NCI-H2196 treated with DMSO at 0.1 percent for 48 hours (cell line): ENCODE measurements at regions not wholly inside any gene's neighbourhood (a gene's known extent, or its start where the extent isn't known, plus 50 kb on each side); places are given as distances from the start of the nearest gene placed in this dataset.
"Not testable (repeated sequence)": the region's sequence is repeated elsewhere in the genome, so short reads cannot be mapped to it uniquely, and the experiment has no call there.

ENCODE experiments used
- DNase-seq: peaks from one replicate; lab custom pipeline; 2025; ENCODE audit not compliant: unreplicated experiment; lab: John Stamatoyannopoulos, UW

- DNase-seq, result no peak
Measured at GRCh38 chr2:161048317-161048716, 111.9 kb upstream of the TANK start.

- no peak for DNase-seq
Measured at GRCh38 chr2:161049559-161049958, 110.7 kb upstream of the TANK start.

- no peak for DNase-seq
Measured at GRCh38 chr2:161052214-161052613, 108.0 kb upstream of the TANK start.

- DNase-seq, result no peak
Measured at GRCh38 chr2:161055289-161055688, 104.9 kb upstream of the TANK start.

- no peak for DNase-seq
Measured at GRCh38 chr2:161059388-161059787, 100.8 kb upstream of the TANK start.

- no peak for DNase-seq
Measured at GRCh38 chr2:161061786-161062185, 98.4 kb upstream of the TANK start.

- DNase-seq, result peak; percentile 65
Measured at GRCh38 chr2:161063157-161063945, 96.9 kb upstream of the TANK start.

GRCh38 chr2:161063946-161064306, 96.3 kb upstream of the TANK start:
- DNase-seq, result no peak

GRCh38 chr2:161067846-161068350, 92.3 kb upstream of the TANK start:
- DNase-seq, result no peak

- DNase-seq, result no peak
Measured at GRCh38 chr2:161068670-161069069, 91.6 kb upstream of the TANK start.

GRCh38 chr2:161070693-161071479, 89.3 kb upstream of the TANK start:
- DNase-seq, result no peak

- DNase-seq, result not testable (repeated sequence)
Measured at GRCh38 chr2:161072436-161072835, 87.8 kb upstream of the TANK start.

- no peak for DNase-seq
Measured at GRCh38 chr2:161075701-161076100, 84.5 kb upstream of the TANK start.

- DNase-seq, result no peak
Measured at GRCh38 chr2:161076936-161077335, 83.3 kb upstream of the TANK start.

- DNase-seq, result no peak
Measured at GRCh38 chr2:161077367-161078210, 82.6 kb upstream of the TANK start.

GRCh38 chr2:161078211-161078539, 82.1 kb upstream of the TANK start:
- no peak for DNase-seq

GRCh38 chr2:161085149-161085548, 75.1 kb upstream of the TANK start:
- no peak for DNase-seq

- DNase-seq, result no peak
Measured at GRCh38 chr2:161088658-161089350, 71.4 kb upstream of the TANK start.

GRCh38 chr2:161090411-161090810, 69.8 kb upstream of the TANK start:
- DNase-seq, result no peak

- DNase-seq, result no peak
Measured at GRCh38 chr2:161095314-161095713, 64.9 kb upstream of the TANK start.

- DNase-seq, result no peak
Measured at GRCh38 chr2:161096336-161096735, 63.9 kb upstream of the TANK start.
